Frontal cortex (tissue), 3 donors: ENCODE measurements at regions not wholly inside any gene's neighbourhood (a gene's known extent, or its start where the extent isn't known, plus 50 kb on each side); places are given as distances from the start of the nearest gene placed in this dataset.

Experiments used
- DNase-seq, 2 donors: peaks; one replicate each; pipeline ENCODE4 v3.0.0; 2012; ENCODE audit warnings: low spot score in 2 of 2
- FAIRE-seq: peaks from 2 replicates; lab custom pipeline; 2012; peaks lifted over from hg19 to GRCh38; lab: Jason Lieb, UNC
- donor health status: control.
- donor health status: control.
- donor health status: control.

- no peak for DNase-seq
- no peak for FAIRE-seq
Measured at GRCh38 chr13:73473016-73473415, 414.2 kb downstream of the KLF5 start.

- DNase-seq (no peak), FAIRE-seq (no peak)
Measured at GRCh38 chr13:73467125-73467524, 408.3 kb downstream of the KLF5 start.

GRCh38 chr13:73466561-73466960 is 407.8 kb downstream of the KLF5 start:
- DNase-seq (no peak), FAIRE-seq (no peak)

- no peak for FAIRE-seq
- DNase-seq = no peak
Measured at GRCh38 chr13:73465617-73465971, 406.8 kb downstream of the KLF5 start.

GRCh38 chr13:73464758-73465616 is 406.2 kb downstream of the KLF5 start:
- DNase-seq (no peak), FAIRE-seq (no peak)

GRCh38 chr13:73462241-73462640 is 403.4 kb downstream of the KLF5 start:
- DNase-seq = no peak
- FAIRE-seq = no peak

- FAIRE-seq (no peak), DNase-seq (no peak)
Measured at GRCh38 chr13:73451221-73452029, 392.6 kb downstream of the KLF5 start.

GRCh38 chr13:73450583-73450982 is 391.8 kb downstream of the KLF5 start:
- no peak for FAIRE-seq
- DNase-seq = no peak

GRCh38 chr13:73449252-73449651 is 390.4 kb downstream of the KLF5 start:
- no peak for DNase-seq

GRCh38 chr13:73440296-73440895 is 381.6 kb downstream of the KLF5 start:
- FAIRE-seq (no peak), DNase-seq (no peak)

More at GRCh38 chr13:73449252-73449651, 390.4 kb downstream of the KLF5 start:
- FAIRE-seq = no peak

- FAIRE-seq (no peak), DNase-seq (no peak)
Measured at GRCh38 chr13:73433890-73434289, 375.1 kb downstream of the KLF5 start.

GRCh38 chr13:73433458-73433857 is 374.7 kb downstream of the KLF5 start:
- DNase-seq (no peak), FAIRE-seq (no peak)

GRCh38 chr13:73429701-73430100 is 370.9 kb downstream of the KLF5 start:
- DNase-seq (no peak), FAIRE-seq (no peak)

- DNase-seq (no peak), FAIRE-seq (no peak)
Measured at GRCh38 chr13:73428706-73429105, 369.9 kb downstream of the KLF5 start.

- no peak for FAIRE-seq
Measured at GRCh38 chr13:73428137-73428536, 369.3 kb downstream of the KLF5 start.

GRCh38 chr13:73422973-73423372 is 364.2 kb downstream of the KLF5 start:
- DNase-seq (no peak), FAIRE-seq (no peak)

More at GRCh38 chr13:73428137-73428536, 369.3 kb downstream of the KLF5 start:
- DNase-seq = no peak

GRCh38 chr13:73421310-73421912 is 362.6 kb downstream of the KLF5 start:
- no peak for FAIRE-seq
- DNase-seq = no peak

GRCh38 chr13:73419186-73419585 is 360.4 kb downstream of the KLF5 start:
- DNase-seq = no peak
- FAIRE-seq = no peak

GRCh38 chr13:73417012-73417615 is 358.3 kb downstream of the KLF5 start:
- no peak for DNase-seq
- no peak for FAIRE-seq

GRCh38 chr13:73416093-73416492 is 357.3 kb downstream of the KLF5 start:
- no peak for FAIRE-seq

More at GRCh38 chr13:73416093-73416492, 357.3 kb downstream of the KLF5 start:
- DNase-seq = no peak
